ENCODE measurements at regions not wholly inside any gene's neighbourhood (a gene's known extent, or its start where the extent isn't known, plus 50 kb on each side); places are given as distances from the start of the nearest gene placed in this dataset.

DNA sequence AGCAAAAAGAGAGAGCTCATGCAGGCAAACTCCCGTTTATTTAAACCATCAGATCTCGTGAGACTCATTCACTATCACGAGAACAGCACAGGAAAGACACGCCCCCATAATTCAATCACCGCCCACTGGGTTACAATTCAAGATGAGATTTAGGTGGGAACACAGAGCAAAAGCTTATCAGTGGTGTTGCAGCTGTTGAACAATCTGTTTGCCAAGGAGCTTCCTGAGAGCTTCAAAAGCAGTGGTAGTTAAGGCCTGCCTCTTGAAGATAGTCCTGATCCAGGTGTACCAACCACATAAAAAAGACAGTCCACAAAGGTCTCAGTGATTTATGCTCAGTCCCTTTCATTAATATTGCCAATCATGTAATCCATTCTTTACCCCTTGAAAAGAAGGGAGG is 269.4 kb upstream of the IRAK1BP1 start:
- H3K4me1 ChIP-seq (ENCODE audit: insufficient read depth, poor library complexity, severe bottlenecking), result peaks cover 24% of the 10 kb centered on the region
- no peaks in the 10 kb centered on the region for H3K36me3 ChIP-seq (ENCODE audit: low read depth)
- ATAC-seq (ENCODE audit: low read depth) (no peak), DNase-seq (ENCODE audit: low spot score) (no peak)
- no peak for TF ChIP-seq CTCF (IDR thresholded peaks at IDR 0.05; ENCODE audit: poor library complexity, severe bottlenecking)
- H3K4me3 ChIP-seq (ENCODE audit: severe bottlenecking), result no peak overlapping the region
- peak overlapping the region; percentile 99 for H3K27ac ChIP-seq (ENCODE audit: poor library complexity, severe bottlenecking)
- no peaks in the 10 kb centered on the region for H3K9me3 ChIP-seq (ENCODE audit: severe bottlenecking)
- no peaks in the 10 kb centered on the region for H3K27me3 ChIP-seq (ENCODE audit: insufficient read depth, poor library complexity, severe bottlenecking)

- Histone ChIP-seq H3K4me3 (ENCODE audit: severe bottlenecking) (no peak overlapping the region), H3K9me3 (ENCODE audit: severe bottlenecking) (no peaks in the 10 kb centered on the region), H3K27ac (ENCODE audit: poor library complexity, severe bottlenecking) (peak overlapping the region; percentile 99), H3K4me1 (ENCODE audit: insufficient read depth, poor library complexity, severe bottlenecking) (peaks cover 24% of the 10 kb centered on the region), H3K36me3 (ENCODE audit: low read depth) (no peaks in the 10 kb centered on the region), H3K27me3 (ENCODE audit: insufficient read depth, poor library complexity, severe bottlenecking) (no peaks in the 10 kb centered on the region)
- ATAC-seq (ENCODE audit: low read depth), result peak; percentile 98
- no peak for TF ChIP-seq CTCF (IDR thresholded peaks at IDR 0.05; ENCODE audit: poor library complexity, severe bottlenecking)
- DNase-seq (ENCODE audit: low spot score), result peak; percentile 78
Measured at GRCh38 chr6:78598966-78599365, 268.4 kb upstream of the IRAK1BP1 start.

GRCh38 chr6:78599526-78599925 is 267.8 kb upstream of the IRAK1BP1 start:
- no peak for ATAC-seq (ENCODE audit: low read depth)
- DNase-seq (ENCODE audit: low spot score), result no peak
- peaks cover 24% of the 10 kb centered on the region for H3K4me1 ChIP-seq (ENCODE audit: insufficient read depth, poor library complexity, severe bottlenecking)
- H3K27me3 ChIP-seq (ENCODE audit: insufficient read depth, poor library complexity, severe bottlenecking), result no peaks in the 10 kb centered on the region
- no peak for TF ChIP-seq CTCF (IDR thresholded peaks at IDR 0.05; ENCODE audit: poor library complexity, severe bottlenecking)
- H3K9me3 ChIP-seq (ENCODE audit: severe bottlenecking), result no peaks in the 10 kb centered on the region
- H3K4me3 ChIP-seq (ENCODE audit: severe bottlenecking), result no peak overlapping the region
- H3K27ac ChIP-seq (ENCODE audit: poor library complexity, severe bottlenecking), result peak overlapping the region; percentile 99
- no peaks in the 10 kb centered on the region for H3K36me3 ChIP-seq (ENCODE audit: low read depth)

DNA sequence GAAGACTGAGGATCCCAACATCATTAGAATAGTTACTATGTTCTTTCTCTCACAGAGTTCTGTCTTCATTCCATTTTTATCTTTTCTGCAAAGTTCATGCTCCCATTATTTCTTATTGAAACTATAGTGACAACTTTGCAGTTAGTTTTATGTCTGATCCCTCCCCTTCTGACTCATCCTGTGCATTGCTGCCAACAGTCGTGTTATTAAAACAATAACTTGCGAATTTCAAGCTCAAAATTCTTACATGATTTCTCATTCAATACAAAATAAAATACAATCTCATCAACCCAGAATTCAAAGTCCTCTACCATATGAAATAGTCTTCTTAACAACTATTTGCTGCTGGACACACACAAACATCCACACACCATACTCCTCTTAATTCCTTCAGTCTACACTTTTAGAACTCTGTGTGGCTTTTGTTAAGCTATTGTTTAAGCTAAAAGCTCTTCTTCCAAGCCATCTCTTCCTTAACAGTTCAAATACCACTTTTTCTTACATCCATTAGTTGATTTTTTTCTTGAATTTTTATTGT is 261.4 kb upstream of the IRAK1BP1 start:
- peaks cover 36% of the 10 kb centered on the region for H3K4me1 ChIP-seq (ENCODE audit: insufficient read depth, poor library complexity, severe bottlenecking)
- DNase-seq (ENCODE audit: low spot score) (no peak), ATAC-seq (ENCODE audit: low read depth) (peak; percentile 89)
- no peaks in the 10 kb centered on the region for H3K36me3 ChIP-seq (ENCODE audit: low read depth)
- no peaks in the 10 kb centered on the region for H3K27me3 ChIP-seq (ENCODE audit: insufficient read depth, poor library complexity, severe bottlenecking)
- TF ChIP-seq CTCF (IDR thresholded peaks at IDR 0.05; ENCODE audit: poor library complexity, severe bottlenecking), result no peak
- peak overlapping the region; percentile 86 for H3K27ac ChIP-seq (ENCODE audit: poor library complexity, severe bottlenecking)
- no peak overlapping the region for H3K4me3 ChIP-seq (ENCODE audit: severe bottlenecking)
- no peaks in the 10 kb centered on the region for H3K9me3 ChIP-seq (ENCODE audit: severe bottlenecking)

DNA sequence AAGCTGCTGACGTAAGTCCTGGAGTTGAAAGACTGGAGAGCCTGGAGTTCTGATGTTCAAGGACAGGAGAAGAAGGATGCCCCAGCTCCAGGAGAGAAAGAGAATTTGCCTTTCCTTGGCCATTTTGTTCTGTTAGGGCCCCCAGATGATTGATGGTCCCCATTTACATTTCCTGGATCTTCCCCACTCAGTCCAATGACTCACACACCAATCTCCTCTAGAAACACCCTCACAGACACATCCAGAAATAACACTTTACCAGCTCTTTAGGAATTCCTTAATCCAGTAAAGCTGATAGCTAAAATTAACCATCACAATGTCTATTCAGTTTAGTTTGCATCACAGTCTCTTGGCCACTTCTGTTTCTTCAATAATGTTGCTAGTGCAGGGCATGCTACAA is 260.2 kb upstream of the IRAK1BP1 start:
- Histone ChIP-seq H3K9me3 (ENCODE audit: severe bottlenecking) (no peaks in the 10 kb centered on the region), H3K27me3 (ENCODE audit: insufficient read depth, poor library complexity, severe bottlenecking) (no peaks in the 10 kb centered on the region), H3K4me1 (ENCODE audit: insufficient read depth, poor library complexity, severe bottlenecking) (peaks cover 36% of the 10 kb centered on the region), H3K4me3 (ENCODE audit: severe bottlenecking) (no peak overlapping the region), H3K36me3 (ENCODE audit: low read depth) (no peaks in the 10 kb centered on the region), H3K27ac (ENCODE audit: poor library complexity, severe bottlenecking) (peak overlapping the region; percentile 86)
- no peak for TF ChIP-seq CTCF (IDR thresholded peaks at IDR 0.05; ENCODE audit: poor library complexity, severe bottlenecking)
- no peak for DNase-seq (ENCODE audit: low spot score)
- ATAC-seq (ENCODE audit: low read depth), result peak; percentile 46; the same call in 2 of the 3 replicates

All from RWPE2 (cell line).